HL-60 (cell line): ENCODE measurements at regions not wholly inside any gene's neighbourhood (a gene's known extent, or its start where the extent isn't known, plus 50 kb on each side); places are given as distances from the start of the nearest gene placed in this dataset.
"Not testable (repeated sequence)": the region's sequence is repeated elsewhere in the genome, so short reads cannot be mapped to it uniquely, and the experiment has no call there.

Experiments
- DNase-seq, 2 experiments: peaks; one replicate each; pipeline ENCODE4 v3.0.0-alpha.2; 2010 to 2020; ENCODE audit warnings: low read depth in 1 of 2, low spot score in 1 of 2
- H3K27ac ChIP-seq: fragments of 250-450 bp; sonication (Bioruptor Pico); replicated peaks from 2 replicates; pipeline ENCODE4 v1.5.1; 2020; ENCODE audit warnings: mild to moderate bottlenecking, moderate library complexity
- H3K27me3 ChIP-seq: fragments of 250-450 bp; sonication (Bioruptor Pico); 2 replicates; pipeline ENCODE4 v1.5.1; 2021; ENCODE audit warnings: mild to moderate bottlenecking, moderate library complexity; ENCODE audit not compliant: insufficient read depth, poor library complexity, severe bottlenecking
- H3K4me3 ChIP-seq: replicated peaks from 2 replicates; pipeline ENCODE4 v1.5.1; 2011; ENCODE audit warnings: mild to moderate bottlenecking, control low read depth, low read length; ENCODE audit not compliant: insufficient read depth

- H3K27ac ChIP-seq, DNase-seq, H3K27me3 ChIP-seq, H3K4me3 ChIP-seq: not testable (repeated sequence)
These were observed 102.3 kb downstream of the ZNF267 start for GRCh38 chr16:31975826-31976419.

GRCh38 chr16:31978463-31978862 is 104.9 kb downstream of the ZNF267 start:
- H3K27ac ChIP-seq, DNase-seq, H3K4me3 ChIP-seq, H3K27me3 ChIP-seq: not testable (repeated sequence)

DNA sequence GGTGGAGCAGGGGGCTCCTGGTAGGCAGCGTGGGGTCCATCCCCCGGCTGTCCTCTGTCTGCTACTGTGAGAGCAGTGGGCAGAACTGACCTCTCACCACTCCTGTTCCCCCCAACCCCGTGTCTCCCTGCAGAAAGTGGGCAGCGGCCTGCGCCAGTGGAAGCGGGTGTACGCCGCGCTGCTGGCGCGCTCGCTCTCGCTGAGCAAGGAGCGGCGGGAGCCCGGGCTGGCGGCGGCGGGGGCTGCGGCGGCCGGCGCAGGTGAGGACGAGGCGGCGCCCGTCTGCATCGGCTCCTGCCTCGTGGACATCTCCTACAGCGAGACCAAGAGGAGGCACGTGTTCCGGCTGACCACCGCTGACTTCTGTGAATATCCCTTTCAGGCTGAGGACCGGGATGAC is 108.1 kb downstream of the ZNF267 start:
- not testable (repeated sequence) for H3K4me3 ChIP-seq, H3K27me3 ChIP-seq, DNase-seq, H3K27ac ChIP-seq

GRCh38 chr16:31982986-31983385 is 109.4 kb downstream of the ZNF267 start:
- not testable (repeated sequence) for H3K27ac ChIP-seq, H3K27me3 ChIP-seq, DNase-seq, H3K4me3 ChIP-seq

GRCh38 chr16:31983666-31984065 is 110.1 kb downstream of the ZNF267 start:
- not testable (repeated sequence) for H3K27me3 ChIP-seq, H3K4me3 ChIP-seq, H3K27ac ChIP-seq, DNase-seq

GRCh38 chr16:31986895-31987294 is 113.3 kb downstream of the ZNF267 start:
- H3K4me3 ChIP-seq, H3K27ac ChIP-seq, DNase-seq, H3K27me3 ChIP-seq: not testable (repeated sequence)

GRCh38 chr16:31988595-31989581 is 115.3 kb downstream of the ZNF267 start:
- DNase-seq = peak in 1 of 2 experiments; percentile 36
- H3K27ac ChIP-seq, H3K4me3 ChIP-seq, H3K27me3 ChIP-seq: not testable (repeated sequence)

GRCh38 chr16:31990261-31990660 is 116.7 kb downstream of the ZNF267 start:
- not testable (repeated sequence) for H3K27ac ChIP-seq, H3K4me3 ChIP-seq, DNase-seq, H3K27me3 ChIP-seq

DNA sequence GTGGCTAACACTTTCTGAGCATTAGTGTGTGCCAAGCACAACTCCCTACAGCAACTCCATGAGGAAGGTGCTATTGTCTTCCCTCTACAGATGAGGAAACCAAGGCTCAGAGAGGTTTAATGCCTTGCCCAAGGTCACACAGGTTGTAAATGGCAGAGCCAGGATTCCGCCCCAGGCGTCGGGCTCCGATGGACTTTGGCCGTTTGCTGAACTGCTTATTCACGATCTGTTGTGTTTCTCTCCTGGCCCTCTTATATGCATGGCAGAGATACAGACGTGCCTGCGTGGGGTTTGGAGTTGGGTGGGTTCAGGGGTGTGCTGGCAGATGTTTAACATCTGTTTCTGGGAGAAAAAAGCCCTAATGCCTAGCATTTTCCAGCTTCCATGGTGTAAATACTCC is 117.4 kb downstream of the ZNF267 start:
- not testable (repeated sequence) for H3K27ac ChIP-seq, DNase-seq, H3K4me3 ChIP-seq, H3K27me3 ChIP-seq

DNA sequence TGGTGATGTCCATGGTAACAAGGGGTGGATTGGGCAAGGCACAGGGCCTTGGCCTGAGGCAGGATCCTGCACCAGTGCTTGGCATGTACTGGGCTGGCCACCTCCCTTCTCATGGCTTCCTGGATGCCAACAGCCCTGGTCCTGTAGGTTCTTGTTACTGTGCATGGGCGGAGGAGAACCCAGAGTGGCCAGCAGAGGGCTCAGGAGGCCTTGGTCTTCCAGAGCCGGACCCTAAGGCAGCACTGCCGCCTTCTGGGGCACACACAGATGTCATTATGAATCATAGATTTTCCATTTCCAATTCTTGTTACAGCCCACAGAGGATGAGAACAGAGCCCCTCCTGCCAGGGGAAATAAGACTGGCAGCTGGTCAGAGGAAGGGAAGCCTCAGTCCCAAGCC is 122.7 kb downstream of the ZNF267 start:
- H3K27ac ChIP-seq, H3K27me3 ChIP-seq, H3K4me3 ChIP-seq: not testable (repeated sequence)
- DNase-seq = peak in 1 of 2 experiments; percentile 38

DNA sequence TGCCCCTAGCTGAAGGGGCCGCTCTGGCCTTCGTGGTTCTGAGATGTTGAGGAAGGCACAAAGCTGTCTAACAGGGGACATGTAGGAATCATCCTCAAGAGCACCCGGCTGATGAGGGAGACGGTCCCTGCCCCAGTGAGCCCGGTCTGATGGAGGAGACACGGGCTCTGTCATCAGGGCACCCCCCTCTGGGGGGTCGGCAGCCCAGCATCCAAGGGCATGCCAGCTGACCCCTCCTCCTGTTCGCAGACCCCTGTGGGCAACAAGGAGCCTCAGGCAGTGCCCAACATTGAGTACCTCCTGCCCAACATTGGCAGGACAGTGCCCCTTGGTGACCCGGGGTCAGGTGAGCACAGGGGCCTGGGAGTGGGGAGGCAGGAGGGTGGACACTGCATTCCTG is 128.9 kb downstream of the ZNF267 start:
- DNase-seq, H3K4me3 ChIP-seq, H3K27ac ChIP-seq, H3K27me3 ChIP-seq: not testable (repeated sequence)

DNA sequence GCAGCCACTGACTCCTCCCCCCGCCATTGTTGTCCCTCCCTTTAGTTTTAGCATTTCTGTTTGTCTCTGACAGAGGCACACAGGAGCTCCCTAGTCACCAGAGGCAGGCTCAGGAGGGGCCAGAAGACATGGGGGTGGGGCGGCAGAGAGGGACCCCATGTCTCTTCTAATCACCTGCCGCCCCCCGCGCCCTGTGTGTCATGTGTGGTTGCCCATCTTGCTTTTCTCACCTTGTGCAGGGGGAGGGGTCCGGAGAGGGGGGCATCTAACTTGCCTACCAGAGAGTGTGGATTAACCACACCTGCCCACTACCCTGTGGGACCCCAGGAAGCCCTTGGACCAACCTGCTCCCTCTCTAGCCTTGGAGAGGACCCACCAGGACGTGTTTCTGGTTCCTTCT is 130.2 kb downstream of the ZNF267 start:
- not testable (repeated sequence) for H3K27ac ChIP-seq, H3K4me3 ChIP-seq, DNase-seq, H3K27me3 ChIP-seq

DNA sequence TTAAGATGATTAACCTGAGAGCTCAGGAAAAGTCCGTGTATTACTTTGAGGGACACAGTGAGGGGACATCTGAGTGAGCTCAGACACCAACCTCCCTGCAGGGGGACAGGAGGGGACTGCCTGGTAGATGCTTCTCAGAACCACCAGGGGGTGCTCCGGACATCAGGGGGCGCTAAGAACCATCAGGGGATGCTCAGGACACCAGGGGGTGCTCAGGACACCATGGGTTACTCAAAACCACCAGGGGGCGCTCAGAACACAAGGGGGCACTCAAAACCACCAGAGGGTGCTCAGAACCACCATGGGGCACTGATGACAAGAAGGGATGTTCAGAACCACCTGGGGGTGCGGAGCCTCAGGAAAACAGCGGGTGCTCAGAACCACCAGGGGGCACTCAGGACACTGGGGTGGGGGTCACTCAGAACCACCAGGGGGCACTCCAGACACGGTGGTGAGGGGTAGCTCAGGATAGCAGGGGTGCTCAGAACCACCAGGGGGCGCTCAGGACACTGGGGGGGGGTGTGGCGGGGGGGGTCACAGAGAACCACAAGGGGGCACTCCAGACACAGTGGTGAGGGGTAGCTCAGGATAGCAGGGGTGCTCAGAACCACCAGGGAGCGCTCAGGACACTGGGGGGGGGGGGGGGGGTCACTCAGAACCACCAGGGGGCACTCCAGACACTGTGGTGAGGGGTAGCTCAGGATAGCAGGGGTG is 165.3 kb downstream of the ZNF267 start:
- not testable (repeated sequence) for H3K27me3 ChIP-seq, H3K27ac ChIP-seq, DNase-seq, H3K4me3 ChIP-seq

DNA sequence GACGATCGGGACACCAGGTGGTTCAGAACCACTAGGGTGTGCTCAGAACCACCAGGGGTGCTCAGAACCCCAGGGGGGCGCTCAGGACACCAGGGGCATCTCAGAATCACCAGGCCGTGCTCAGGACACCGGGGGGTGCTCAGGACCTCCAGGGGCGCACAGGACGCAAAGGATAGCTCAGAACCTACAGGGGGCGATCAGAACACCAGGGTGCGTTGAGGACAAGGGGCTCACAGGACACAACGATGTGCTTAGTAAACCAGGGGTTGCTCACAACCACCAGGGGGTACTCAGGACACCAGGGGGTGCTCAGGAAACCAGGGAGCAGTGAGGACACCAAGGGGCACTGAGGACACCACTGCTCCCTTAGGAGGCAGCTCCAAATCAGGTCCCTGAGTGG is 166.3 kb downstream of the ZNF267 start:
- H3K27me3 ChIP-seq, H3K4me3 ChIP-seq, H3K27ac ChIP-seq, DNase-seq: not testable (repeated sequence)
